Endothelial cell of umbilical vein (primary cell): ENCODE measurements at regions not wholly inside any gene's neighbourhood (a gene's known extent, or its start where the extent isn't known, plus 50 kb on each side); places are given as distances from the start of the nearest gene placed in this dataset.

Source experiments
- BruUV-seq: library from RNA; stranded (reverse); fragments of 400-500 nt; replicated peaks from 2 replicates; lab custom pipeline; 2021; lab: Mats Ljungman, UMichigan
- CTCF ChIA-PET: fragments of 300-600, 350-600 bp; sonication (Branson Sonifier 250); formaldehyde crosslinking; loops from one replicate; lab custom pipeline; 2021; ENCODE audit warnings: antibody characterized with exemption, inconsistent platforms; lab: Charles Lee
- POLR2A ChIA-PET: fragments of 300-600, 350-600 bp; sonication (Branson Sonifier 250); formaldehyde crosslinking; loops from one replicate; lab custom pipeline; 2021; ENCODE audit warnings: antibody characterized with exemption, inconsistent platforms; lab: Charles Lee
- DNase-seq: peaks from one replicate; pipeline ENCODE4 v3.0.0-alpha.2; 2011; ENCODE audit warnings: low read depth, low spot score
- FAIRE-seq: peaks from 2 replicates; lab custom pipeline; 2011; peaks lifted over from hg19 to GRCh38; lab: Jason Lieb, UNC
- H2AFZ ChIP-seq: 2 replicates; pipeline ENCODE4 v1.6.0; 2012; ENCODE audit warnings: low read depth, low read length, control low read depth, inconsistent platforms
- H3K27ac ChIP-seq: 2 replicates; pipeline ENCODE4 v1.5.1; 2011; ENCODE audit warnings: low read depth, mild to moderate bottlenecking, control low read depth, low read length, moderate library complexity; ENCODE audit not compliant: insufficient read depth
- H3K27me3 ChIP-seq, 2 experiments: 2 replicates each; pipeline versions ENCODE4 v1.6.0 to v1.6.1; 2011; ENCODE audit warnings: low read length in 2 of 2, mixed read lengths in 1 of 2; ENCODE audit not compliant: control insufficient read depth in 2 of 2, insufficient read depth in 2 of 2
- H3K36me3 ChIP-seq, 2 experiments: 2 replicates in 1 of 2; 3 replicates in 1 of 2; pipeline ENCODE4 v1.5.1; 2011; ENCODE audit warnings: low read length in 2 of 2, mild to moderate bottlenecking in 1 of 2, moderate library complexity in 1 of 2; ENCODE audit not compliant: control insufficient read depth in 2 of 2, insufficient read depth in 2 of 2; ENCODE audit errors: extremely low read depth in 1 of 2
- H3K4me1 ChIP-seq: 3 replicates; pipeline ENCODE4 v1.5.1; 2011; ENCODE audit warnings: mild to moderate bottlenecking, low read length; ENCODE audit not compliant: control insufficient read depth, insufficient read depth; ENCODE audit errors: extremely low read depth
- H3K4me2 ChIP-seq: 2 replicates; pipeline ENCODE4 v1.6.1; 2011; ENCODE audit warnings: low read length, control low read depth, mixed read lengths; ENCODE audit not compliant: insufficient read depth
- H3K4me3 ChIP-seq, 3 experiments: fragments of 200-600 bp in 1 of 3; sonication (generic), shearing (Covaris generic) in 1 of 3; replicated peaks in 1 of 3; 2 replicates each; pipeline ENCODE4 v1.5.1; 2011 to 2016; ENCODE audit warnings: control low read depth in 3 of 3, low read length in 3 of 3, mild to moderate bottlenecking in 2 of 3, inconsistent platforms in 1 of 3, low read depth in 1 of 3, moderate library complexity in 1 of 3; ENCODE audit not compliant: insufficient read depth in 1 of 3
- H3K79me2 ChIP-seq: 2 replicates; pipeline ENCODE4 v1.6.0; 2012; ENCODE audit warnings: low read length, inconsistent platforms; ENCODE audit not compliant: control insufficient read depth, insufficient read depth
- H3K9ac ChIP-seq: replicated peaks from 2 replicates; pipeline ENCODE3; 2011; ENCODE audit warnings: low read length, control low read depth; ENCODE audit not compliant: insufficient read depth; ENCODE audit errors: extremely low read depth
- H3K9me1 ChIP-seq: replicated peaks from 3 replicates; pipeline ENCODE4 v1.6.0; 2011; ENCODE audit warnings: mild to moderate bottlenecking, low read length; ENCODE audit not compliant: control insufficient read depth, insufficient read depth; ENCODE audit errors: extremely low read depth
- H3K9me3 ChIP-seq: replicated peaks from 2 replicates; pipeline ENCODE4 v1.5.1; 2012; ENCODE audit warnings: low read length, inconsistent platforms; ENCODE audit not compliant: control insufficient read depth, insufficient read depth
- H4K20me1 ChIP-seq: replicated peaks from 2 replicates; pipeline ENCODE3; 2011; ENCODE audit warnings: mild to moderate bottlenecking, low read length; ENCODE audit not compliant: control insufficient read depth, insufficient read depth; ENCODE audit errors: extremely low read depth
- EZH2 ChIP-seq: IDR thresholded peaks from 2 replicates; pipeline ENCODE4 v1.6.1; 2012; ENCODE audit warnings: borderline replicate concordance, low read depth, mild to moderate bottlenecking, moderate library complexity, low read length, inconsistent platforms; ENCODE audit not compliant: severe bottlenecking
- FOS ChIP-seq: IDR thresholded peaks from 2 replicates; pipeline ENCODE4 v1.6.1; 2011; ENCODE audit warnings: mild to moderate bottlenecking, low read length, moderate library complexity, borderline replicate concordance; ENCODE audit not compliant: insufficient read depth
- GATA2 ChIP-seq: IDR thresholded peaks from 2 replicates; pipeline ENCODE4 v1.7.0; 2011; ENCODE audit warnings: low read depth, mild to moderate bottlenecking, moderate library complexity, mixed read lengths, low read length; ENCODE audit not compliant: insufficient read length, insufficient read depth
- JUN ChIP-seq: IDR thresholded peaks from 2 replicates; pipeline ENCODE4 v1.6.1; 2011; ENCODE audit warnings: borderline replicate concordance, low read depth; ENCODE audit not compliant: insufficient read length, insufficient read depth
- POLR2A ChIP-seq: IDR thresholded peaks from 2 replicates; pipeline ENCODE4 v1.6.1; 2012; ENCODE audit warnings: low read depth, mild to moderate bottlenecking, control low read depth, low read length
- POLR2AphosphoS5 ChIP-seq: IDR thresholded peaks from 2 replicates; pipeline ENCODE4 v1.6.1; 2012; ENCODE audit warnings: low read depth, mild to moderate bottlenecking, control low read depth, low read length, moderate library complexity; ENCODE audit not compliant: insufficient read depth
- dilution Hi-C: fragments of 300-500 bp; cut with MboI; formaldehyde crosslinking; loops from one replicate; pipeline ENCODE4 v1.15.0; 2019; ENCODE audit warnings: low sequenced_read_pairs; ENCODE audit not compliant: extremely low pct_ligation_motif_present
- intact Hi-C: fragments of 100-400 bp; cut with micrococcal nuclease; formaldehyde crosslinking; loops from one replicate; pipeline ENCODE4 v1.10.0; 2022
- TF ChIP-seq, protein P1 (sequence below): IDR thresholded peaks from 2 replicates; pipeline ENCODE4 v1.6.1; 2011; ENCODE audit not compliant: insufficient read depth, insufficient read length
- TF ChIP-seq, protein P2 (sequence below), 2 donors: IDR thresholded peaks; 1 replicate in 1 of 2; 2 replicates in 1 of 2; pipeline ENCODE4 v1.5.1; 2011; ENCODE audit warnings: low read length in 2 of 2, mild to moderate bottlenecking in 2 of 2, moderate library complexity in 2 of 2, control low read depth in 1 of 2, inconsistent platforms in 1 of 2, low read depth in 1 of 2; ENCODE audit not compliant: insufficient read depth in 1 of 2; ENCODE audit errors: extremely low read depth in 1 of 2

- H3K27me3 ChIP-seq: no peaks in the 10 kb centered on the region
- BruUV-seq: no TSS peak
- no peaks in the 10 kb centered on the region for H3K9me3 ChIP-seq
- intact Hi-C loops: no loop called here
- no peak overlapping the region for H3K4me2 ChIP-seq
- no peak for TF ChIP-seq GATA2
- no peak for TF ChIP-seq JUN
- TF ChIP-seq, protein P1, sequence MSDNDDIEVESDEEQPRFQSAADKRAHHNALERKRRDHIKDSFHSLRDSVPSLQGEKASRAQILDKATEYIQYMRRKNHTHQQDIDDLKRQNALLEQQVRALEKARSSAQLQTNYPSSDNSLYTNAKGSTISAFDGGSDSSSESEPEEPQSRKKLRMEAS: no peak
- TF ChIP-seq POLR2AphosphoS5: no peak
- TF ChIP-seq EZH2: no peak
- TF ChIP-seq FOS: no peak
- TF ChIP-seq POLR2A: no peak
- TF ChIP-seq, protein P2, sequence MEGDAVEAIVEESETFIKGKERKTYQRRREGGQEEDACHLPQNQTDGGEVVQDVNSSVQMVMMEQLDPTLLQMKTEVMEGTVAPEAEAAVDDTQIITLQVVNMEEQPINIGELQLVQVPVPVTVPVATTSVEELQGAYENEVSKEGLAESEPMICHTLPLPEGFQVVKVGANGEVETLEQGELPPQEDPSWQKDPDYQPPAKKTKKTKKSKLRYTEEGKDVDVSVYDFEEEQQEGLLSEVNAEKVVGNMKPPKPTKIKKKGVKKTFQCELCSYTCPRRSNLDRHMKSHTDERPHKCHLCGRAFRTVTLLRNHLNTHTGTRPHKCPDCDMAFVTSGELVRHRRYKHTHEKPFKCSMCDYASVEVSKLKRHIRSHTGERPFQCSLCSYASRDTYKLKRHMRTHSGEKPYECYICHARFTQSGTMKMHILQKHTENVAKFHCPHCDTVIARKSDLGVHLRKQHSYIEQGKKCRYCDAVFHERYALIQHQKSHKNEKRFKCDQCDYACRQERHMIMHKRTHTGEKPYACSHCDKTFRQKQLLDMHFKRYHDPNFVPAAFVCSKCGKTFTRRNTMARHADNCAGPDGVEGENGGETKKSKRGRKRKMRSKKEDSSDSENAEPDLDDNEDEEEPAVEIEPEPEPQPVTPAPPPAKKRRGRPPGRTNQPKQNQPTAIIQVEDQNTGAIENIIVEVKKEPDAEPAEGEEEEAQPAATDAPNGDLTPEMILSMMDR (IDR thresholded peaks at IDR 0.05; ENCODE audit: extremely low read depth in 1 of 2, insufficient read depth in 1 of 2, low read depth in 1 of 2, low read length in 2 of 2): no peak
- H3K4me3 ChIP-seq: no peak overlapping the region
- H2AFZ ChIP-seq: no peak overlapping the region
- dilution Hi-C loops: no loop called here
- H3K79me2 ChIP-seq: no peaks in the 10 kb centered on the region
- POLR2A ChIA-PET: no interaction called here
- FAIRE-seq (no peak), DNase-seq (no peak)
- no peak overlapping the region for H3K9ac ChIP-seq
- no peaks in the 10 kb centered on the region for H3K9me1 ChIP-seq
- no peaks in the 10 kb centered on the region for H3K36me3 ChIP-seq
- H3K4me1 ChIP-seq: no peaks in the 10 kb centered on the region
- CTCF ChIA-PET: no interaction called here
- no peaks in the 10 kb centered on the region for H4K20me1 ChIP-seq
- H3K27ac ChIP-seq: no peak overlapping the region
Observed at GRCh38 chr10:61225939-61226338, 227.2 kb downstream of the TMEM26 start.
